ENCODE measurements at regions not wholly inside any gene's neighbourhood (a gene's known extent, or its start where the extent isn't known, plus 50 kb on each side); places are given as distances from the start of the nearest gene placed in this dataset.

GRCh38 chr15:63447017-63447676 is 57.2 kb upstream of the USP3 start:
- no peak for TF ChIP-seq CTCF (IDR thresholded peaks at IDR 0.05)
- no peak for TF ChIP-seq EP300 (IDR thresholded peaks at IDR 0.05)
- TF ChIP-seq POLR2AphosphoS5 (IDR thresholded peaks at IDR 0.05), result no peak
- TF ChIP-seq POLR2A (IDR thresholded peaks at IDR 0.05), result no peak

Data from sigmoid colon (tissue), 4 donors.